Omental fat pad (tissue), 3 donors: ENCODE measurements at regions not wholly inside any gene's neighbourhood (a gene's known extent, or its start where the extent isn't known, plus 50 kb on each side); places are given as distances from the start of the nearest gene placed in this dataset.

ENCODE experiments used
- ATAC-seq: fragments of 150-250 bp; one replicate; pipeline ENCODE4 v1.9.1; 2016; ENCODE audit warnings: mild to moderate bottlenecking, moderate library complexity; ENCODE audit not compliant: low FRiP score
- DNase-seq: peaks from one replicate; pipeline ENCODE4 v3.0.0-alpha.2; 2019; ENCODE audit warnings: low spot score
- TF ChIP-seq, protein P1 (sequence below), 3 donors: fragments of 450-650 bp; IDR thresholded peaks; one replicate each; pipeline ENCODE4 v1.5.1; 2016 to 2017; ENCODE audit warnings: antibody characterized with exemption in 3 of 3, mild to moderate bottlenecking in 3 of 3, moderate library complexity in 2 of 3

- DNase-seq, result no peak
- ATAC-seq, result no peak
Measured at GRCh38 chr3:25872200-25872877, 82.4 kb downstream of the OXSM start.

GRCh38 chr3:25883492-25883891 lies 93.6 kb downstream of the OXSM start:
- TF ChIP-seq, protein P1, sequence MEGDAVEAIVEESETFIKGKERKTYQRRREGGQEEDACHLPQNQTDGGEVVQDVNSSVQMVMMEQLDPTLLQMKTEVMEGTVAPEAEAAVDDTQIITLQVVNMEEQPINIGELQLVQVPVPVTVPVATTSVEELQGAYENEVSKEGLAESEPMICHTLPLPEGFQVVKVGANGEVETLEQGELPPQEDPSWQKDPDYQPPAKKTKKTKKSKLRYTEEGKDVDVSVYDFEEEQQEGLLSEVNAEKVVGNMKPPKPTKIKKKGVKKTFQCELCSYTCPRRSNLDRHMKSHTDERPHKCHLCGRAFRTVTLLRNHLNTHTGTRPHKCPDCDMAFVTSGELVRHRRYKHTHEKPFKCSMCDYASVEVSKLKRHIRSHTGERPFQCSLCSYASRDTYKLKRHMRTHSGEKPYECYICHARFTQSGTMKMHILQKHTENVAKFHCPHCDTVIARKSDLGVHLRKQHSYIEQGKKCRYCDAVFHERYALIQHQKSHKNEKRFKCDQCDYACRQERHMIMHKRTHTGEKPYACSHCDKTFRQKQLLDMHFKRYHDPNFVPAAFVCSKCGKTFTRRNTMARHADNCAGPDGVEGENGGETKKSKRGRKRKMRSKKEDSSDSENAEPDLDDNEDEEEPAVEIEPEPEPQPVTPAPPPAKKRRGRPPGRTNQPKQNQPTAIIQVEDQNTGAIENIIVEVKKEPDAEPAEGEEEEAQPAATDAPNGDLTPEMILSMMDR (IDR thresholded peaks at IDR 0.05), result no peak

More at GRCh38 chr3:25872200-25872877, 82.4 kb downstream of the OXSM start:
- TF ChIP-seq, protein P1 (IDR thresholded peaks at IDR 0.05), result no peak

GRCh38 chr3:25884981-25885380 lies 95.1 kb downstream of the OXSM start:
- ATAC-seq (no peak), DNase-seq (no peak)
- TF ChIP-seq, protein P1 (IDR thresholded peaks at IDR 0.05), result no peak

More at GRCh38 chr3:25883492-25883891, 93.6 kb downstream of the OXSM start:
- DNase-seq (no peak), ATAC-seq (no peak)

- no peak for DNase-seq
- ATAC-seq, result no peak
- TF ChIP-seq, protein P1 (IDR thresholded peaks at IDR 0.05), result no peak
Measured at GRCh38 chr3:25885544-25885943, 95.7 kb downstream of the OXSM start.

DNA sequence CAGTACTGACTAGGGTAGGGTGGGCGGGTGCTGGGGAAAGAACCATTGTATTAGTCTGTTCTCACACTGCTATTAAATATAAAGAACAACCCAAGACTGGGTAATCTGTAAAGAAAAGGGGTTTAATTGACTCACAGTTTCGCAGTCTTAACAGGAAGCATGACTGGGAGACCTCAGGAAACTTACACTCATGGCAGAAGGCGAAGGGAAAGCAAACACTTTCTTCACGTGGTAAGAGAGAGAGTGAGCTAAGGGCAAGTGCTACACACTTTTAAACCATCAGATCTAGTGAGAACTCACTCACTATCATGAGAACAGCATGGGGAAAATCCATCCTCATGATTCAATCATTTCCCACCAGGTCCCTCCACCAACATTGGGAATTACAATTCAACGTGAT lies 98.0 kb downstream of the OXSM start:
- TF ChIP-seq, protein P1 (IDR thresholded peaks at IDR 0.05), result no peak
- no peak for ATAC-seq
- no peak for DNase-seq

- ATAC-seq (no peak), DNase-seq (no peak)
- TF ChIP-seq, protein P1 (IDR thresholded peaks at IDR 0.05), result no peak
Measured at GRCh38 chr3:25888892-25889524, 99.1 kb downstream of the OXSM start.

DNA sequence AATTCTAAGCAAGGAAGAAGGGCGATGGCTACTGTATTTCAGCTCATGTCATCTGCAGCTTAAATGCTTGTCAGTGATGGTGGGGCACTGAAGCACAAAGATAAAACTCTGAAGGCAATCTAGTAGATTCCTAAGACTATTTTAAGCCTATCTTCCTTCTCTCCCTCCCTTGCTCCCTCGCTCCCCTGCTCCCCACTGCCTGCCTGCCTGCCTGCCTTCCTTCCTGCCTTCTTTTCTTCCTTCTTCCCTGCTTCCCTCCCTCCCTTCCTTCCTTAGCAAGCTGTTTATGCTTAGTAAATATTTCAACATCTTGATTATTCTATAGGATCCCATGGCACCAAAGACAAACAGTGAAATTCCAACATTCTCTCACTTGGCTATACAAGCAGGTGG lies 99.6 kb downstream of the OXSM start:
- DNase-seq (no peak), ATAC-seq (no peak)
- TF ChIP-seq, protein P1 (IDR thresholded peaks at IDR 0.05), result no peak
